COLO668 (cell line): ENCODE measurements at regions not wholly inside any gene's neighbourhood (a gene's known extent, or its start where the extent isn't known, plus 50 kb on each side); places are given as distances from the start of the nearest gene placed in this dataset.

ENCODE experiments used
- DNase-seq: peaks from one replicate; lab custom pipeline; 2025; ENCODE audit not compliant: unreplicated experiment; lab: John Stamatoyannopoulos, UW

DNA sequence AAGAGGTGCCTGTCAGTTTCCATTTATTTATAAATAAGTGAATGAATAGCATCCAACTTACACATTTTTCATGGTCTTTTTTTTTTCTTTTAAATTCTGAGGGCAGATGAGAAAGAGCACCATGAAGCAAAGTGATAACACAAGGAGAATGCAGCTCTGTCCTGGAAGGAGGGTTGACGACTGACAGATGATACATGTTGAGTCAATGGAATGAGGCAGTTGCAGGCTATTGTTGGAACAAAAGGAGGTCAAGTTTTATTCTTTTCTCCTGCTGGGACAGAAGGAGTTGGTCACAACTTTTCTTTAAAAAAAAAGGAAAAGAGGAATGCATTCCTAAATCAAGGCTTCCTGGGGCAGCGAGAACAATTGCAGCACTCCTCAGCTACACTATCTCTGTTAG lies 119.9 kb upstream of the PLEKHG7 start:
- DNase-seq, result no peak

GRCh38 chr12:92582475-92582874 lies 120.3 kb upstream of the PLEKHG7 start:
- peak; percentile 63 for DNase-seq

GRCh38 chr12:92581604-92582003 lies 121.2 kb upstream of the PLEKHG7 start:
- DNase-seq, result no peak

GRCh38 chr12:92574911-92575570 lies 127.7 kb upstream of the PLEKHG7 start:
- no peak for DNase-seq

DNA sequence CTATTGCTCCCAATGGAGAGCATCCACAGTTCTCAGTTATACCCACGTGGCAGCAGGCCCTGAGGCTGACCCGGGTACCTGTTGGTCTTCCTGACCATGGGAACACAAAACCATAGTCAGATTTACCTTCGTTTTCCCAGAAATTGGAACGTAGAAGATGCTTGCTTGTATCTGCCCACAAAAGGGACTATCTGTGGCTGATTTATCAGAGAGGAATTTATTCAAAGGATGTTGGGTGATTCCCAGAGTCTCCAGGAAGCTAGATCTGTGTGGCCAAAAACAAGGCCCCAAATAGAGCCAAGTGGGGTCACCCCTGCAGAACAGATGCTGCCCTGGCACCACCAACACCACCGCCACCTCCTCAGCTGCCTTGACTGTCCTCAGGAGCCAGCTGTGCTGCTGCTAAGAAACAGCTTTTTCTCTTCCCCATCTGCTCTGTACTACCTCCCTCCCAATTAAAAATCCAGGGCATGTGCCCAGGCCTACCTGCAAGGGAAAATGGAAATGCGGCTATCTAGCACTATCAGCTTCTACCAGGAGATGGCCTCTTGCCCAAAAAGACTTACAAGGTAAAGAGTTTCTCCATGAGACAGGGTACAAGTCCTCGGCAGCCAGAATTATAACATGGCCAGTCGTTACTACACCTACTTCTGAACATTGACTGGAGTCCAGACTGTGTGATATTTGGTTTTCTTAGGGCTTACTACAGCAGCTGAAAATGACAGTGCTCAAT lies 128.6 kb upstream of the PLEKHG7 start:
- DNase-seq, result no peak

GRCh38 chr12:92573104-92573503 lies 129.7 kb upstream of the PLEKHG7 start:
- DNase-seq, result no peak

- no peak for DNase-seq
Observed at GRCh38 chr12:92571844-92572543, 130.8 kb upstream of the PLEKHG7 start.

DNA sequence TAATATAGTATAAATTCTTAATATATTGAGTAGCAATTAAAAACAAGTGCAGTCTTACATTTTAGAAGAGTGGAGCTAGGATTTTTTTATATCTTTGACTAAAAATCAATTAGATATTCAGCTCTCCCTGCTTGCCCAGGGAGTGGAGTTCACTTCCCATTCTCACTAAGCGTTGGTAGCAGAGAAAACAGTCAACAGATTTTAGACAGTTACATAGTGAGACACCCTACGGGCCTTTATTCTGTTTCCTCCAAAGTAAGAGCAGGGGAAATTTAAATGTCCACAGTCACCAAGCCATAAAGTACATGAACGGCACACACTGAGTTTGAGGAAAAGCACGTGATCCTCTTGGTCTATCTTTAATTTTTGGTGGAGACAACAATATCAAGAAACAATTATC lies 131.6 kb upstream of the PLEKHG7 start:
- DNase-seq, result no peak

DNA sequence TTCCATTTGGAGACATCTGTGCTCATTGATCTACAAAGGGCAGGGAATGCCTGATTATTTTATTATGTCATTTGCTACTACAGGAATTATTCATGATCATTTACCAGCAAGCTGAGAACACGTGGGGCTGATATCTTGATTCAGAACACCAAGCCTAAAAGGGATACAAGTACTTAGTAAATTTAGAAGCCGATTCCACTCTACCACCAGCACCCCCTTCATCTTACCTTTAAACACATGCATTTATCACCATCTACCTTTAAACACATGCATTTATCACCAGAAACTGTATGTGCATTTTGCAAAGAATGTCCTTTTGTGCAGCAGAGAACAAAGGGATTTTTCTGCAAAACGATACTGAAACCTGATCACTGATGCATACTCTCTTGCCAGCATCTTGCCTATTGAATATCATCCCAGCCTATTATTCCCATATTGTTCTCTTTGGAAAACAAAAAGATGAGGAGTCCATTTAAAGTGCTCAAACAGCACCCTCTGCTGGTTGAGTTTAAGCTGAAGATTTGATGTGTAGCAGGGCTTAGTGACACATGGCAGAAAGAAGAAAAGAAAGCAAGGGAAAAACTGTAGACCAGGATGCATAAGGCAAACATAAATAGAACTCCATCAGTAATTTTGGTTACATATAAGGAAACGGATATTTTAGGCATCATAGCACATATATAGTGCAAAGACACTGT lies 132.6 kb upstream of the PLEKHG7 start:
- peak; percentile 84 for DNase-seq

DNA sequence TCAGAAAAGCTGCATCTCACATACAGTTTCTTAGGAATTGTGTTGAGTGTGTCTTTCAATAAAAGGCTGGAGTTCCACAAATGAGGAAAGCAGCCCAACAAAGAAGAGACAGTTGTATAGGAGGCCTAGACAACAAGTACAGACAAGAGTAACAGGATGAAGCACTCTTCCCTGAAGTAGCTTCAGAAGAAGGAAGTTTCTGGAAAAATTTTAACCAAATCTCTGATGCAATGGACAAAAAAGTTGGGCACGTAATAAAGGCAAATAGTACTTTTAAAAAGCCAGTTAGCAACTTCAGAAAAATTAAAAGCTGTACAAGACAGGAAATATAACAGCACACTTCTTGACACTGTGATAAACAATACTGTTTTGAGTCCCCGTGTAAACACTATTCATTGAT lies 134.1 kb upstream of the PLEKHG7 start:
- DNase-seq, result no peak

- DNase-seq, result no peak
Observed at GRCh38 chr12:92566448-92567019, 136.3 kb upstream of the PLEKHG7 start.

DNA sequence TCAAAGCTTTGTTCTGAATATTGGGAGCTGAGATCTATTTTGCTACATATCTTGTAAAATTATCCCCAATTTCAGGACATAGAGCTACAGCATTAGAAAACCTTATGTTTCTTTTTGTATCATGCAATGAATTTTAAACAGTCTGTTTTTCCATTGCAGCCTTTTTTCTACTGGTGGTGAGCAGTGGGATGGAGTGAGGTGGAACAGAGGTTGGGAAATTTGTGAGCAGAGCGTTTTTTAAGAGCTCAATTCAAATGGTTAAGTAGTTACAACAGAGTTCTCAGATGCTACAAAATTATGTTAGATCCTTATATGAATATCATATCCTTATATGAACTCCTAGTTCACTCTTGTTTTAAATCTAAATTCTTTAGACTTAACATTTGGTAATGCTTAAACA lies 139.0 kb upstream of the PLEKHG7 start:
- no peak for DNase-seq

DNA sequence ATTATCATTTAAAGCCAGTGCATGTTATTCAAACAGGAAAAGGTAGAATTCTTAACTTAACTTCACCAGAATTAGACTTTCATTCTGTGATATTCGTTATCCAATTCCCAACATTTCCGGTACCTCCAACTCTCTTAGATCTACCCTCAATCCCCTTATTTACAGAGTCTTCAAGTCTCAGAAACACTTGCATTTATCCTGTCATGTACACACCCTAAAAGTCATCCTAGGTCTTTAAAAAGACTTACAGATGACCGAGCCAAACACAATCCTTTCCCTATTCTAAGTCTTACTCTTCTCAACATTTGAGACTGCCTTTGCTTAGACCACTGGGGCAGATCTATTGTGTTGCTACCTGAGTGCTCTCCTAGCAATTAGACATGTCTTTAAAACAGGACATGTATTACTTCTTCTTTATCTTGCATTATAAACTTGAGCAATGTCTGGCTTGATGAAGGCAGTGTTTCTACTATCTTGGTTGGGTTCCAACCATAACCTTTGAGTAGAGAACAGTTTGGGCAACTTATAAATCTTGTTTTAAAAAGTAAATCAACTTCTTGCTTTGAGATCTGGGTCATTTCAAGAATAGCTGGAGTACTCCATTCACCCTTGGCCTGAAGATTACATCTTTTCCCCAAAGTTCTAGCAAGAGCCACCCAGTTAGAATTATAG lies 140.6 kb upstream of the PLEKHG7 start:
- no peak for DNase-seq

- DNase-seq, result no peak
Observed at GRCh38 chr12:92561543-92561899, 141.3 kb upstream of the PLEKHG7 start.

GRCh38 chr12:92560713-92561542 lies 141.9 kb upstream of the PLEKHG7 start:
- no peak for DNase-seq

- no peak for DNase-seq
Observed at GRCh38 chr12:92558806-92559205, 144.0 kb upstream of the PLEKHG7 start.

- DNase-seq, result no peak
Observed at GRCh38 chr12:92558215-92558773, 144.5 kb upstream of the PLEKHG7 start.

- DNase-seq, result no peak
Observed at GRCh38 chr12:92557422-92557724, 145.4 kb upstream of the PLEKHG7 start.

DNA sequence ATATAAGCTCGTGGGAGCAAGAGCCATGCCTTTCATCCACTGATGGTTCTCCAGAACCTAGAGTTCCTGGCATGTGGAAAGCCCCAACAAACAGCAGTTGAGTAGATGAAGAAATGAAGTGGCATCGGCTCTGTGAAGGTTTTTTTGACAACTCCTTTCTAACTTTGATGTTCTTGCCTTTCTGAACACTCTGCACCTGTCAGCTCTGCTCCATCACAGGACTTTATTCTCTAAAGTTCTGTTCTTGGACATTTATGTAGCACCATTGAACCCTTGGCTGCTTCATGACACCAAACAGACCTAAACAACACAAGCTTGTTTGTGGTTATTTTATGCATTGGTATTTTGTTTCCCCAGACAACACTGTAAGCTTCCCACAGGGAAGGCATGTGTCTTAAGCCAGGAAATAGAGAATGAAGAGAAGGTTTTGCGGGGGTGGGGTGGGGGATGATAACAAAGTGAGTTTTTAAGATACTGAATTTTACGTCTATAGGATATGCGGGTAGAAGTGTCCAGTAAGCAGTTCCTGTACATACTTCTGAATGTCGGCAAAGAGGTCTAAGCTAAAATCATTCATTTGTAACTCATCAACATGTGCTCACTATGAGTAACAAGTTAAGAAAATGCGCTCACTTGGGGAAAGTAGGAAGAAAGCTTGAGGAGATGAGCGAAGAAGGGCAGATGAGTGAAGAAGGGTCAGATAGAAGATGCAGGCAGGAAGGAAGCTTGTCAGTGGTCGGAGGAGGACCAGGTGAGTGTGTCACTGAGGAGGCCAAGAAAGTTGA lies 146.0 kb upstream of the PLEKHG7 start:
- DNase-seq, result no peak
